WI38 (cell line): ENCODE measurements at regions not wholly inside any gene's neighbourhood (a gene's known extent, or its start where the extent isn't known, plus 50 kb on each side); places are given as distances from the start of the nearest gene placed in this dataset.

ENCODE experiments used
- H3K4me3 ChIP-seq: 2 replicates; pipeline ENCODE4 v1.5.1; 2011; ENCODE audit warnings: low read depth, mild to moderate bottlenecking, control low read depth, low read length
- CTCF ChIP-seq: IDR thresholded peaks from 2 replicates; pipeline ENCODE4 v1.5.1; 2012; ENCODE audit warnings: low read depth, mild to moderate bottlenecking, control low read depth, low read length

GRCh38 chr7:80977751-80978150 is 58.9 kb upstream of the SEMA3C start:
- H3K4me3 ChIP-seq, result no peak overlapping the region
- no peak for TF ChIP-seq CTCF

GRCh38 chr7:80974396-80975358 is 55.8 kb upstream of the SEMA3C start:
- TF ChIP-seq CTCF, result no peak
- H3K4me3 ChIP-seq, result no peak overlapping the region

GRCh38 chr7:80971225-80971624 is 52.4 kb upstream of the SEMA3C start:
- TF ChIP-seq CTCF, result no peak
- no peak overlapping the region for H3K4me3 ChIP-seq
